ENCODE measurements at regions not wholly inside any gene's neighbourhood (a gene's known extent, or its start where the extent isn't known, plus 50 kb on each side); places are given as distances from the start of the nearest gene placed in this dataset.

GRCh38 chr11:115660030-115660805 is 156.0 kb upstream of the CADM1 start:
- no peaks in the 10 kb centered on the region for H3K36me3 ChIP-seq (ENCODE audit: low read depth)
- no peaks in the 10 kb centered on the region for H3K4me1 ChIP-seq (ENCODE audit: low read depth)
- TF ChIP-seq CTCF (IDR thresholded peaks at IDR 0.05): no peak
- no peak for DNase-seq
- no peak overlapping the region for H3K4me3 ChIP-seq
- no peaks in the 10 kb centered on the region for H3K9me3 ChIP-seq
- intact Hi-C loops (cut with DNase I, micrococcal nuclease): no loop called here
- ATAC-seq: no peak

- DNase-seq: no peak
- intact Hi-C loops (cut with DNase I, micrococcal nuclease): no loop called here
- peak; percentile 13 for ATAC-seq
Measured at GRCh38 chr11:115659061-115659963, 155.1 kb upstream of the CADM1 start.

GRCh38 chr11:115657586-115657985 is 153.4 kb upstream of the CADM1 start:
- Histone ChIP-seq H3K4me3 (no peak overlapping the region), H3K36me3 (ENCODE audit: low read depth) (no peaks in the 10 kb centered on the region), H3K4me1 (ENCODE audit: low read depth) (no peaks in the 10 kb centered on the region), H3K9me3 (no peaks in the 10 kb centered on the region)
- DNase-seq: no peak
- no peak for ATAC-seq
- TF ChIP-seq CTCF (IDR thresholded peaks at IDR 0.05): no peak
- intact Hi-C loops (cut with DNase I, micrococcal nuclease): no loop called here

More at GRCh38 chr11:115659061-115659963, 155.1 kb upstream of the CADM1 start:
- no peaks in the 10 kb centered on the region for H3K36me3 ChIP-seq (ENCODE audit: low read depth)
- TF ChIP-seq CTCF (IDR thresholded peaks at IDR 0.05): no peak
- no peaks in the 10 kb centered on the region for H3K4me1 ChIP-seq (ENCODE audit: low read depth)
- no peak overlapping the region for H3K4me3 ChIP-seq
- no peaks in the 10 kb centered on the region for H3K9me3 ChIP-seq

GRCh38 chr11:115656669-115657068 is 152.5 kb upstream of the CADM1 start:
- no peak for TF ChIP-seq CTCF (IDR thresholded peaks at IDR 0.05)
- Histone ChIP-seq H3K4me3 (no peak overlapping the region), H3K4me1 (ENCODE audit: low read depth) (no peaks in the 10 kb centered on the region), H3K36me3 (ENCODE audit: low read depth) (no peaks in the 10 kb centered on the region), H3K9me3 (no peaks in the 10 kb centered on the region)
- DNase-seq: peak; percentile 59 to 67 (median 63)
- intact Hi-C loops (cut with DNase I, micrococcal nuclease): no loop called here
- ATAC-seq: peak; percentile 85

- no peak overlapping the region for H3K4me3 ChIP-seq
- no peaks in the 10 kb centered on the region for H3K9me3 ChIP-seq
- DNase-seq (no peak), ATAC-seq (no peak)
- no peaks in the 10 kb centered on the region for H3K36me3 ChIP-seq (ENCODE audit: low read depth)
- no peaks in the 10 kb centered on the region for H3K4me1 ChIP-seq (ENCODE audit: low read depth)
- TF ChIP-seq CTCF (IDR thresholded peaks at IDR 0.05): no peak
- intact Hi-C loops (cut with DNase I, micrococcal nuclease): no loop called here
Measured at GRCh38 chr11:115656041-115656440, 151.8 kb upstream of the CADM1 start.
